GM13977 (cell line): ENCODE measurements at regions not wholly inside any gene's neighbourhood (a gene's known extent, or its start where the extent isn't known, plus 50 kb on each side); places are given as distances from the start of the nearest gene placed in this dataset.

Experiments used
- DNase-seq: peaks from one replicate; pipeline ENCODE4 v3.0.0; 2012; ENCODE audit warnings: low spot score
- in situ Hi-C: fragments of 300-500 bp; cut with MboI; formaldehyde crosslinking; loops from one replicate; pipeline ENCODE4 v1.12.0; 2022; ENCODE audit warnings: low sequenced_read_pairs, low pct_unique_long_range_greater_than_20kb, mixed read lengths, inconsistent platforms; ENCODE audit not compliant: unreplicated experiment
- TF ChIP-seq, protein P1 (sequence below): IDR thresholded peaks from 2 replicates; pipeline ENCODE4 v1.5.1; 2012; ENCODE audit warnings: mild to moderate bottlenecking, control low read depth; ENCODE audit not compliant: insufficient read depth; ENCODE audit errors: extremely low read depth, missing control alignments

DNA sequence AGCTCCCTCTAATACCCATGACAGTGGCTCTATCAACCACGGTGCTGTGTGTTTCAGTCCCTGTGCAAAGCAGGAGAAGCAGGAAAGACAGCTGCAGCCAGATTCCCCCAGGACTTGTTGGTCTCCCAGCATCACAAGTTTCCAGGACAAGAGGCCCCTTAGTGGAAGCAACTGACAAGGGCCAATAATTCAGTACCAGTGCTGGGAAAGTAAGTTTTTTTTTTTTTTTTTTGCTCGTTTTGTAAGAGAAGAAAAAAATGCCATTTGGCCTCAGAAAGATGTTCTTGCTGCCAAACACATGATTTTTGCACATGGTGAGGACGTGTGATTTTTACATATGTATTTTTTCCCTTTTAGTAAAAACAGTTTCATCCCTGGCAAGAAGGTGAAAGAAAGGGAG lies 284.2 kb upstream of the ZMIZ1 start:
- in situ Hi-C loops: no loop called here
- TF ChIP-seq, protein P1, sequence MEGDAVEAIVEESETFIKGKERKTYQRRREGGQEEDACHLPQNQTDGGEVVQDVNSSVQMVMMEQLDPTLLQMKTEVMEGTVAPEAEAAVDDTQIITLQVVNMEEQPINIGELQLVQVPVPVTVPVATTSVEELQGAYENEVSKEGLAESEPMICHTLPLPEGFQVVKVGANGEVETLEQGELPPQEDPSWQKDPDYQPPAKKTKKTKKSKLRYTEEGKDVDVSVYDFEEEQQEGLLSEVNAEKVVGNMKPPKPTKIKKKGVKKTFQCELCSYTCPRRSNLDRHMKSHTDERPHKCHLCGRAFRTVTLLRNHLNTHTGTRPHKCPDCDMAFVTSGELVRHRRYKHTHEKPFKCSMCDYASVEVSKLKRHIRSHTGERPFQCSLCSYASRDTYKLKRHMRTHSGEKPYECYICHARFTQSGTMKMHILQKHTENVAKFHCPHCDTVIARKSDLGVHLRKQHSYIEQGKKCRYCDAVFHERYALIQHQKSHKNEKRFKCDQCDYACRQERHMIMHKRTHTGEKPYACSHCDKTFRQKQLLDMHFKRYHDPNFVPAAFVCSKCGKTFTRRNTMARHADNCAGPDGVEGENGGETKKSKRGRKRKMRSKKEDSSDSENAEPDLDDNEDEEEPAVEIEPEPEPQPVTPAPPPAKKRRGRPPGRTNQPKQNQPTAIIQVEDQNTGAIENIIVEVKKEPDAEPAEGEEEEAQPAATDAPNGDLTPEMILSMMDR: no peak
- DNase-seq: no peak

DNA sequence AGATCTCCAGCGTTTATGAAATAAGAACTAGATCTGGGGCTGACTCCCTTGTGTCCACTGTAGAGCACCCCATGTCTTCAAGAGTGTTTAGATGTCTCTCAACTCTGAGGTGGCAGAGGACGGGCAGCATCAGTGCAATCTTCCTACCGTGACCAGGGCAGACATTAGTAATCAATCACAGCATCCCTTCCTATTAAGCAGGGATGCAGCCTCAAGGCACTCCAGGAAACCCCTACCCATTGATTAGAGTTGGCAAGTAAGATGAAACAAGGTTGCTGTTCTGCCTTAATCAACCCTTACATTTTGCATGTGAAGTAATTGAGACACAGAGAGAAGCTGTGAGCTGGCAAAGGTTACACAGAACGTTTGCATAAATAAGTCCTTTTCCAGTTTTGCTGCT lies 283.7 kb upstream of the ZMIZ1 start:
- no peak for DNase-seq
- in situ Hi-C loops: no loop called here
- TF ChIP-seq, protein P1: no peak

DNA sequence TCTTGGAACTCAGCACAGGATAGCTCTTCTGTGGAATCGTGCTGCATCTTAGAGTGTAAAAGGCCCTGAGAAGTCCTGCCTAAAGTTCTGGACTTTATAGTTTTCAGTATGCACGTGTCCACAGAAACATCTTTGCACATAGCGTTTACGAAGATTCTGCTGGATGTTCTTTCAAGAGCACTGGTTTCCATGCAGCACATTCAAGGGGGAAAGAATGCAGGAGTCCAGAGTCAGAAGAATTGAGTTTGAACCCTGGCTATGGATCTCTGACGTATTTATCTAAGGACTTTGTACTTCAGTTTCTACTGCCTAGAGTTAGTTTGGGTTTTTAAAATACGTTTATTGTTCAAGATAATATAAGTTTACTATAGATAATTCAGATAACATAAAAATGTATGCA lies 282.8 kb upstream of the ZMIZ1 start:
- TF ChIP-seq, protein P1: no peak
- in situ Hi-C loops: no loop called here
- no peak for DNase-seq

DNA sequence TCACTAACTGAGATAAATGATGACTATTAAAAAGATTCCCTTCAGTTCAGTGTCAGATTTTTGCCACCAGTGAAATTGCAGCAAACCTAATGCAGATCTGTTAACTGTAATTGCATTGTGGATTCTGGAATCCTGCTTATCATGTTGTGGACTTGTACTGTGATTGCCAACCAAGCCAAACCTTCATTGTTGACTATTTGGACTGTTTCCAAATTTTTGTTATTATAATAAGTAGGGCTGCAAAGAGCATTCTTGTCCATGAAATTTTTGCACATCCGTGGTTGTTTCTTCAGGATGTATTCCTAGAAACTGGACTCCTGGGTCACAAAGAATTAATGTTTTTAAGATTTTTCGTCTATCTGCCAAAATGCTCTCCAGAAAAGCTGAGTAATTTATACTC lies 281.6 kb upstream of the ZMIZ1 start:
- TF ChIP-seq, protein P1: no peak
- DNase-seq: no peak
- in situ Hi-C loops: no loop called here

DNA sequence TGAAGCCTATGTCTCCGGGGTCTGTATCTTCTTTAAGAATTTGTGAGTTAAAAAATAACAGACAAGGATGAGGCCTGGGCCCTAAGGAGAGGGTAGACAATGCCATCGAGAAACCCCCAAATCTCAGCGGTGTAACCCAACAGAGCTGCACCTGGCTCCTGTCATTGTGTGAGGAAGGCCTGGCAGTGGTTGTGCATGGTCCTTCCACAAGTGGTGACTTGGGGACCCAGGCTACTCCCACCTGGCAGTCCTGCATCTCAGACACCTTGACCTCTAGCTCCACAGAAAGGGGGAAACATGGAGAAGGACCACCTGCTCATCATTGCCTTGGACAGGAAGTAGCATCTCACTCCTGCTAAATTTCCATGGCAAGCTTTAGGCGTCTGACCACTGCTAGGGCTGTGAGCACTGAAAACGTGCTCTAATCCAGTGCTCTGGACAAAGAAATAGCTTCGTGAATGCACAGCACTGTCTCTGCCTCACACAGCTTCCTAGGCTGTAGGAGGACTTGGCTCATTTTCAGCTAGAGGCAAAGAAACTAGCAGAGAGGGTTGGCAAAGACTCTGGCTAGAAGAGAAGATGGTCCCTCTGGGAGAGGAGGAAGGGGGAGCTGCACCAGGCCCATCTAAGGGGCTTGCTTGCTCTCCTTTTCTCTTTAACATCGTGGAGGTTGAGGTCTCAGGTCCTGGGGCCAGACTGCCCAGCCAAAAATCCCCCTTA lies 273.9 kb upstream of the ZMIZ1 start:
- in situ Hi-C loops: no loop called here
- TF ChIP-seq, protein P1: no peak
- no peak for DNase-seq

DNA sequence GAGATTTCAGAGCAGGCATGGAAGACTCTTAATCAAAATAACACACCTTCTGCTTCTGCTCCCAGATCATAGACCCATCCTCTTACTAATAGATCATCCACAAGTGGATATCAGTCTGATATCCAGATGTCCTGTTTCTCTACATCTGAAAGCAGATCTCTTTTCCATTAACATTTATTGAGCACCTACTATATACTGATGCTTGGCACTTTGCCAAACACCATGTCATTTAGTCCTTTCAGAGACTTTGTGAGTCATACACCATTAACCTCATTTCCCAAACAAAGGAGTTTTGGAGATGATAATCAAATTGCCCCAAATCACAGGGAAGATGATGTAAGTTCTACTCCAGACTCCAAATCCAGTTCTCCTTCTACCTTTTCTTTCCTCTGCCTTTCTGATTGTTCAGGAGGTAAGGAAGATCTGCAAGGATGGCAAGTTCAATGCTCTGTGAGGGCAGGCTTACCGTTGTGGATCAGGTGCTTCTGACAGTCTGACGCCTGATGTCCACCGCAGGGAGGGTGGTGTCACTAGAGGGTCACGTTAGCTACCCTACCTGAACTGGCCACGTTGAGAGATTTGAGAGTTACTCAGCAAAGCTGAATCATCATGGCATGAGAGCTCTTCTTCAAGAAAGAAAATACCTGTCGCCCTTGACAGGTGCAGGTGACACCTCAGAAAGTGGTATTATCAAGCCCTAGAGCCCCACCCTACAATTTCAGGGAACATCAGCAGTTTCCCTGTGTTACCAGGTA lies 269.6 kb upstream of the ZMIZ1 start:
- TF ChIP-seq, protein P1: no peak
- in situ Hi-C loops: no loop called here
- DNase-seq: no peak
